Testis (tissue), 2 donors: ENCODE measurements at regions not wholly inside any gene's neighbourhood (a gene's known extent, or its start where the extent isn't known, plus 50 kb on each side); places are given as distances from the start of the nearest gene placed in this dataset.

Experiments used
- POLR2A ChIP-seq: fragments of 450-650 bp; IDR thresholded peaks from one replicate; pipeline ENCODE4 v1.6.1; 2017; ENCODE audit warnings: antibody characterized with exemption, mild to moderate bottlenecking, moderate library complexity
- TF ChIP-seq, protein P1 (sequence below), 3 experiments: fragments of 450-650 bp in 2 of 3; fragments of 200-600 bp in 1 of 3; sonication (generic) in 1 of 3; IDR thresholded peaks; one replicate each; pipeline ENCODE4 v1.5.1; 2016 to 2019; ENCODE audit warnings: antibody characterized with exemption in 3 of 3, mild to moderate bottlenecking in 2 of 3, moderate library complexity in 1 of 3

DNA sequence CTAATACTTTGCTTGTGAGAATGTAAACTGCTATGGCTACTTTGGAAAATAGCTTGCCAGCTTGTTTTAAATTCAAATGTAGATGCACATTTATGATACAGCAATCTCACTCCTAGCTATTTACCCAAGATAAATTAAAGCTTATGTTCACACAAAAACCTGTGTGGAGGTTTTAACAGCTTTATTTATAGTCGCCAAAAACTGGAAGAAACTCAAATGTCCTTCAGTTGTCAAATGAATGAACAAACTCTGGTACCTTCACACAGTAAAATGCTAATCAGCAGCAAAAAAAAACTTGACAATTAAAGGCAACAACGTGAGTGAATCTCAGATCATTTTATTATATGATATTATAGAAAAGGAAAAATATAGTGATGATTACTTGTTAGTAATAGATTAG lies 248.6 kb upstream of the NECTIN3 start:
- TF ChIP-seq, protein P1, sequence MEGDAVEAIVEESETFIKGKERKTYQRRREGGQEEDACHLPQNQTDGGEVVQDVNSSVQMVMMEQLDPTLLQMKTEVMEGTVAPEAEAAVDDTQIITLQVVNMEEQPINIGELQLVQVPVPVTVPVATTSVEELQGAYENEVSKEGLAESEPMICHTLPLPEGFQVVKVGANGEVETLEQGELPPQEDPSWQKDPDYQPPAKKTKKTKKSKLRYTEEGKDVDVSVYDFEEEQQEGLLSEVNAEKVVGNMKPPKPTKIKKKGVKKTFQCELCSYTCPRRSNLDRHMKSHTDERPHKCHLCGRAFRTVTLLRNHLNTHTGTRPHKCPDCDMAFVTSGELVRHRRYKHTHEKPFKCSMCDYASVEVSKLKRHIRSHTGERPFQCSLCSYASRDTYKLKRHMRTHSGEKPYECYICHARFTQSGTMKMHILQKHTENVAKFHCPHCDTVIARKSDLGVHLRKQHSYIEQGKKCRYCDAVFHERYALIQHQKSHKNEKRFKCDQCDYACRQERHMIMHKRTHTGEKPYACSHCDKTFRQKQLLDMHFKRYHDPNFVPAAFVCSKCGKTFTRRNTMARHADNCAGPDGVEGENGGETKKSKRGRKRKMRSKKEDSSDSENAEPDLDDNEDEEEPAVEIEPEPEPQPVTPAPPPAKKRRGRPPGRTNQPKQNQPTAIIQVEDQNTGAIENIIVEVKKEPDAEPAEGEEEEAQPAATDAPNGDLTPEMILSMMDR (IDR thresholded peaks at IDR 0.05), result no peak
- TF ChIP-seq POLR2A, result no peak
